Prostate gland (tissue), 2 donors: ENCODE measurements at regions not wholly inside any gene's neighbourhood (a gene's known extent, or its start where the extent isn't known, plus 50 kb on each side); places are given as distances from the start of the nearest gene placed in this dataset.

Source experiments
- CTCF ChIP-seq, 4 experiments: fragments of 200-600 bp in 2 of 4; fragments of 450-650 bp in 2 of 4; sonication (generic) in 2 of 4; IDR thresholded peaks; 1 replicate in 3 of 4; 2 replicates in 1 of 4; pipeline ENCODE4 v1.5.1; 2016 to 2019; ENCODE audit warnings: antibody characterized with exemption in 4 of 4, mild to moderate bottlenecking in 2 of 4, moderate library complexity in 2 of 4
- POLR2A ChIP-seq: fragments of 450-650 bp; IDR thresholded peaks from one replicate; pipeline ENCODE4 v1.6.1; 2016; ENCODE audit warnings: antibody characterized with exemption, mild to moderate bottlenecking
- POLR2AphosphoS5 ChIP-seq: sonication (generic); formaldehyde crosslinking; IDR thresholded peaks from one replicate; pipeline ENCODE4 v1.6.1; 2017; ENCODE audit warnings: antibody characterized with exemption

GRCh38 chr18:34386803-34387202, 162.1 kb upstream of the NOL4 start:
- TF ChIP-seq POLR2A (no peak), CTCF (IDR thresholded peaks at IDR 0.05) (no peak), POLR2AphosphoS5 (no peak)
